ENCODE measurements at regions not wholly inside any gene's neighbourhood (a gene's known extent, or its start where the extent isn't known, plus 50 kb on each side); places are given as distances from the start of the nearest gene placed in this dataset.

GRCh38 chr18:55737781-55738468 is 149.9 kb upstream of the TCF4 start:
- 88 to 93% methylated on average over 1 of the region's 1 CpG for WGBS, 2 donors
- intact Hi-C loops (cut with DNase I) = no loop called here

GRCh38 chr18:55737266-55737665 is 149.3 kb upstream of the TCF4 start:
- TF ChIP-seq POLR2A (IDR thresholded peaks at IDR 0.05) (no peak), CTCF (IDR thresholded peaks at IDR 0.05) (no peak)
- Histone ChIP-seq H3K27ac (no peak overlapping the region), H3K4me3 (replicated peaks in 1 of 3) (no peak overlapping the region), H3K9me3 (no peaks in the 10 kb centered on the region), H3K4me1 (no peaks in the 10 kb centered on the region), H3K27me3 (no peaks in the 10 kb centered on the region), H3K36me3 (no peaks in the 10 kb centered on the region)
- intact Hi-C loops (cut with DNase I) = no loop called here
- DNase-seq = no peak
- 93 to 94% methylated on average over 4 of the region's 4 CpGs for WGBS, 2 donors

More at GRCh38 chr18:55737781-55738468, 149.9 kb upstream of the TCF4 start:
- no peak for DNase-seq
- Histone ChIP-seq H3K27ac (no peak overlapping the region), H3K27me3 (no peaks in the 10 kb centered on the region), H3K4me3 (replicated peaks in 1 of 3) (no peak overlapping the region), H3K9me3 (no peaks in the 10 kb centered on the region), H3K36me3 (no peaks in the 10 kb centered on the region), H3K4me1 (no peaks in the 10 kb centered on the region)
- TF ChIP-seq POLR2A (IDR thresholded peaks at IDR 0.05) (no peak), CTCF (IDR thresholded peaks at IDR 0.05) (no peak)

- H3K27ac ChIP-seq = no peak overlapping the region
- no peak overlapping the region for H3K4me3 ChIP-seq (replicated peaks in 1 of 3)
- WGBS, 2 donors = 83 to 87% methylated on average over 3 of the region's 3 CpGs
- intact Hi-C loops (cut with DNase I) = no loop called here
- TF ChIP-seq CTCF (IDR thresholded peaks at IDR 0.05) = no peak
- TF ChIP-seq POLR2A (IDR thresholded peaks at IDR 0.05) = no peak
- H3K27me3 ChIP-seq = no peaks in the 10 kb centered on the region
- no peaks in the 10 kb centered on the region for H3K4me1 ChIP-seq
- no peak for DNase-seq
- no peaks in the 10 kb centered on the region for H3K36me3 ChIP-seq
- H3K9me3 ChIP-seq = no peaks in the 10 kb centered on the region
Measured at GRCh38 chr18:55735969-55736368, 148.0 kb upstream of the TCF4 start.

- Histone ChIP-seq H3K27ac (no peak overlapping the region), H3K27me3 (no peaks in the 10 kb centered on the region), H3K36me3 (no peaks in the 10 kb centered on the region), H3K4me1 (no peaks in the 10 kb centered on the region), H3K4me3 (replicated peaks in 1 of 3) (no peak overlapping the region), H3K9me3 (no peaks in the 10 kb centered on the region)
- 83 to 94% methylated on average over 3 of the region's 3 CpGs for WGBS, 2 donors
- intact Hi-C loops (cut with DNase I) = no loop called here
- TF ChIP-seq POLR2A (IDR thresholded peaks at IDR 0.05) = no peak
- DNase-seq = no peak
Measured at GRCh38 chr18:55735199-55735855, 147.3 kb upstream of the TCF4 start.

GRCh38 chr18:55732227-55733106 is 144.5 kb upstream of the TCF4 start:
- no peaks in the 10 kb centered on the region for H3K36me3 ChIP-seq
- intact Hi-C loops (cut with DNase I) = no loop called here
- no peak for TF ChIP-seq POLR2A (IDR thresholded peaks at IDR 0.05)
- no peak for TF ChIP-seq CTCF (IDR thresholded peaks at IDR 0.05)
- H3K4me3 ChIP-seq (replicated peaks in 1 of 3) = no peak overlapping the region
- H3K27ac ChIP-seq = no peak overlapping the region
- no peaks in the 10 kb centered on the region for H3K4me1 ChIP-seq
- no peak for DNase-seq
- 88 to 93% methylated on average over 2 of the region's 2 CpGs for WGBS, 2 donors
- no peaks in the 10 kb centered on the region for H3K9me3 ChIP-seq
- H3K27me3 ChIP-seq = no peaks in the 10 kb centered on the region
